ENCODE measurements at regions not wholly inside any gene's neighbourhood (a gene's known extent, or its start where the extent isn't known, plus 50 kb on each side); places are given as distances from the start of the nearest gene placed in this dataset.

- Histone ChIP-seq H3K27ac (ENCODE audit: control insufficient read depth, insufficient read depth) (no peak overlapping the region), H3K9ac (ENCODE audit: control insufficient read depth, insufficient read depth, low read length) (no peak overlapping the region), H3K4me2 (ENCODE audit: control insufficient read depth, insufficient read depth) (no peak overlapping the region), H3K4me1 (ENCODE audit: control insufficient read depth, insufficient read depth, low read length) (no peaks in the 10 kb centered on the region), H4K20me1 (ENCODE audit: control insufficient read depth, insufficient read depth) (no peaks in the 10 kb centered on the region), H3K79me2 (ENCODE audit: control insufficient read depth, insufficient read depth, low read length) (no peaks in the 10 kb centered on the region), H3K27me3 (replicated peaks in 1 of 2; ENCODE audit: control insufficient read depth in 2 of 2, insufficient read depth in 2 of 2, low read length in 1 of 2) (no peaks in the 10 kb centered on the region), H3K36me3 (ENCODE audit: control insufficient read depth in 2 of 2, insufficient read depth in 2 of 2, low read length in 1 of 2) (no peaks in the 10 kb centered on the region), H3K9me3 (replicated peaks; ENCODE audit: control insufficient read depth, insufficient read depth, low read length) (no peaks in the 10 kb centered on the region), H2AFZ (ENCODE audit: control insufficient read depth, low read depth, low read length) (no peak overlapping the region), H3K4me3 (no peak overlapping the region)
- intact Hi-C loops (cut with micrococcal nuclease; ENCODE audit: unreplicated experiment), result no loop called here
- ATAC-seq, result no peak
- WGBS (ENCODE audit: insufficient coverage, insufficient replicate concordance, low lambda C conversion rate, missing lambda C conversion rate), result 42% methylated on average over 7 of the region's 7 CpGs
- ChIA-PET POLR2A (interaction anchor here (0.6 kb wide), 2 partner anchors 75 to 291 kb away, joined by 3 to 10 read pairs; no protein-coding TSS in a partner anchor), RAD21 (ENCODE audit: unreplicated experiment) (no interaction called here), CTCF (no interaction called here), SMC1A (ENCODE audit: uncharacterized antibody, unreplicated experiment) (no interaction called here)
- no peak for TF ChIP-seq POLR2AphosphoS5 (IDR thresholded peaks at IDR 0.05; ENCODE audit: low read length)
- TF ChIP-seq CEBPB (IDR thresholded peaks at IDR 0.05; ENCODE audit: borderline replicate concordance in 1 of 2, low read depth in 2 of 2, low read length in 2 of 2), result no peak
- no peak for TF ChIP-seq NR2C2 (IDR thresholded peaks at IDR 0.05; ENCODE audit: borderline replicate concordance, control insufficient read depth, insufficient read length, low read depth)
- no peak for TF ChIP-seq BRCA1 (IDR thresholded peaks at IDR 0.05; ENCODE audit: low read depth, low read length)
- no peak for TF ChIP-seq SREBF2 (IDR thresholded peaks at IDR 0.05; ENCODE audit: low read length)
- no peak for TF ChIP-seq STAT1 (conservative IDR thresholded peaks at IDR 0.05)
- DNase-seq (ENCODE audit: low read depth, low spot score), result no peak
- BruUV-seq (replicated peaks), result no TSS peak
- no peak for FAIRE-seq
- in situ Hi-C loops (cut with MboI), result no loop called here
Measured at GRCh38 chr10:23608926-23609325, 170.1 kb downstream of the OTUD1 start.

DNA sequence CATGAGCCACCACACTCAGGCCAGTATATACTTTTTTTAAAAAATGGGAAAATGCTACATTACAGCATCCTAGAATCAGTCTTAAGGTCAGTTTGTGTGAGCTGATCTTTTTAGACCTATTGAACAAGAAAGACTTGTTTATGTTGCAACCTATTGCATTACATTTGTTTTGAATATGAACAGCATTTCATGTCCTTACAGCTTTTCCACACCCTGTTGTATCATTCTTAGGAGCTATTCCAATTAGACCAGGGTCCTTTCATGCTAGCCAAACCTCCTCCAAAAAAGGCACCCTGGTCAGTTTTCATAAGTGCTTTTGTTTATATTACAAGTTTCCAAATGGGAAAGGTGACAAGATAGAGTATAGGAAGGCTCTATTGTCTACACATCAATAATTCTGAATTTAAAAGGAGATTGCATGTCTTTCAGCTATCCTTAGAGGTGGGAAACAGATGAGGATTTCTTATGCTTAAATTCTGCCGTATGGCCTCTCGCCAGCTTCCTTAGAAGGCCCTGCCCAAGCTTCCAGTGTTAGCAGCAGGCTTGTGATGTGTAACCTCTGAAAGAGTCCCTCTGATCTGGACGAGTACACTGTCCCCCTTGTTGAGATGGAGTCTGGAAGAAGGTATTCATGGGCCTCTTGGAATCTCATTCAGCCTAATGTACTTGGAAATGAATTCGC is 171.9 kb downstream of the OTUD1 start:
- Histone ChIP-seq H3K4me3 (no peak overlapping the region), H2AFZ (ENCODE audit: control insufficient read depth, low read depth, low read length) (no peak overlapping the region), H3K27me3 (replicated peaks in 1 of 2; ENCODE audit: control insufficient read depth in 2 of 2, insufficient read depth in 2 of 2, low read length in 1 of 2) (no peaks in the 10 kb centered on the region), H4K20me1 (ENCODE audit: control insufficient read depth, insufficient read depth) (no peaks in the 10 kb centered on the region), H3K9me3 (replicated peaks; ENCODE audit: control insufficient read depth, insufficient read depth, low read length) (no peaks in the 10 kb centered on the region; the same call in 2 of the 3 replicates), H3K79me2 (ENCODE audit: control insufficient read depth, insufficient read depth, low read length) (no peaks in the 10 kb centered on the region), H3K4me2 (ENCODE audit: control insufficient read depth, insufficient read depth) (no peak overlapping the region), H3K36me3 (ENCODE audit: control insufficient read depth in 2 of 2, insufficient read depth in 2 of 2, low read length in 1 of 2) (no peaks in the 10 kb centered on the region), H3K4me1 (ENCODE audit: control insufficient read depth, insufficient read depth, low read length) (peaks cover 4% of the 10 kb centered on the region), H3K27ac (ENCODE audit: control insufficient read depth, insufficient read depth) (no peak overlapping the region), H3K9ac (ENCODE audit: control insufficient read depth, insufficient read depth, low read length) (no peak overlapping the region)
- ATAC-seq (no peak), DNase-seq (ENCODE audit: low read depth, low spot score) (no peak), FAIRE-seq (no peak)
- BruUV-seq (replicated peaks), result no TSS peak
- 54% methylated on average over 4 of the region's 4 CpGs for WGBS (ENCODE audit: insufficient coverage, insufficient replicate concordance, low lambda C conversion rate, missing lambda C conversion rate)
- in situ Hi-C loops (cut with MboI), result no loop called here
- RAD21 ChIA-PET (ENCODE audit: unreplicated experiment), result no interaction called here
- SMC1A ChIA-PET (ENCODE audit: uncharacterized antibody, unreplicated experiment), result interaction anchor here (0.6 kb wide), 1 partner anchor 91 kb away, joined by 3 read pairs; no protein-coding TSS in a partner anchor
- CTCF ChIA-PET, result no interaction called here
- POLR2A ChIA-PET, result no interaction called here
- intact Hi-C loops (cut with micrococcal nuclease; ENCODE audit: unreplicated experiment), result no loop called here
- TF ChIP-seq, protein P1, sequence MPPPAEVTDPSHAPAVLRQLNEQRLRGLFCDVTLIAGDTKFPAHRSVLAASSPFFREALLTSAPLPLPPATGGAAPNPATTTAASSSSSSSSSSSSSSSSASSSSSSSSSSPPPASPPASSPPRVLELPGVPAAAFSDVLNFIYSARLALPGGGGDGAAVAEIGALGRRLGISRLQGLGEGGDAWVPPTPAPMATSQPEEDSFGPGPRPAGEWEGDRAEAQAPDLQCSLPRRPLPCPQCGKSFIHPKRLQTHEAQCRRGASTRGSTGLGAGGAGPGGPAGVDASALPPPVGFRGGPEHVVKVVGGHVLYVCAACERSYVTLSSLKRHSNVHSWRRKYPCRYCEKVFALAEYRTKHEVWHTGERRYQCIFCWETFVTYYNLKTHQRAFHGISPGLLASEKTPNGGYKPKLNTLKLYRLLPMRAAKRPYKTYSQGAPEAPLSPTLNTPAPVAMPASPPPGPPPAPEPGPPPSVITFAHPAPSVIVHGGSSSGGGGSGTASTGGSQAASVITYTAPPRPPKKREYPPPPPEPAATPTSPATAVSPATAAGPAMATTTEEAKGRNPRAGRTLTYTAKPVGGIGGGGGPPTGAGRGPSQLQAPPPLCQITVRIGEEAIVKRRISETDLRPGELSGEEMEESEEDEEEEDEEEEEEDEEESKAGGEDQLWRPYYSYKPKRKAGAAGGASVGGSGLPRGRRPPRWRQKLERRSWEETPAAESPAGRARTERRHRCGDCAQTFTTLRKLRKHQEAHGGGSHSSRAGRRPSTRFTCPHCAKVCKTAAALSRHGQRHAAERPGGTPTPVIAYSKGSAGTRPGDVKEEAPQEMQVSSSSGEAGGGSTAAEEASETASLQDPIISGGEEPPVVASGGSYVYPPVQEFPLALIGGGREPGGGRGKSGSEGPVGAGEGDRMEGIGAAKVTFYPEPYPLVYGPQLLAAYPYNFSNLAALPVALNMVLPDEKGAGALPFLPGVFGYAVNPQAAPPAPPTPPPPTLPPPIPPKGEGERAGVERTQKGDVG (CRISPR knock-in tag; IDR thresholded peaks at IDR 0.05), result no peak
- TF ChIP-seq MEF2B (IDR thresholded peaks at IDR 0.05; ENCODE audit: partially characterized antibody, poor library complexity, severe bottlenecking) (no peak), FOS (IDR thresholded peaks at IDR 0.05; ENCODE audit: borderline replicate concordance, extremely low read depth, insufficient read length) (no peak), RUNX3 (IDR thresholded peaks at IDR 0.05; ENCODE audit: low read length) (no peak), SMAD1 (IDR thresholded peaks at IDR 0.05; ENCODE audit: low read depth, partially characterized antibody) (no peak), SMARCA5 (IDR thresholded peaks at IDR 0.05) (no peak), MTA3 (IDR thresholded peaks at IDR 0.05; ENCODE audit: borderline replicate concordance, low read length) (no peak)
- TF ChIP-seq, protein P2, sequence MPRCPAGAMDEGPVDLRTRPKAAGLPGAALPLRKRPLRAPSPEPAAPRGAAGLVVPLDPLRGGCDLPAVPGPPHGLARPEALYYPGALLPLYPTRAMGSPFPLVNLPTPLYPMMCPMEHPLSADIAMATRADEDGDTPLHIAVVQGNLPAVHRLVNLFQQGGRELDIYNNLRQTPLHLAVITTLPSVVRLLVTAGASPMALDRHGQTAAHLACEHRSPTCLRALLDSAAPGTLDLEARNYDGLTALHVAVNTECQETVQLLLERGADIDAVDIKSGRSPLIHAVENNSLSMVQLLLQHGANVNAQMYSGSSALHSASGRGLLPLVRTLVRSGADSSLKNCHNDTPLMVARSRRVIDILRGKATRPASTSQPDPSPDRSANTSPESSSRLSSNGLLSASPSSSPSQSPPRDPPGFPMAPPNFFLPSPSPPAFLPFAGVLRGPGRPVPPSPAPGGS (IDR thresholded peaks at IDR 0.05; ENCODE audit: borderline replicate concordance, insufficient read depth, low read depth, low read length, poor library complexity, severe bottlenecking), result no peak

All from GM12878 (cell line).